ENCODE measurements at regions not wholly inside any gene's neighbourhood (a gene's known extent, or its start where the extent isn't known, plus 50 kb on each side); places are given as distances from the start of the nearest gene placed in this dataset.

DNA sequence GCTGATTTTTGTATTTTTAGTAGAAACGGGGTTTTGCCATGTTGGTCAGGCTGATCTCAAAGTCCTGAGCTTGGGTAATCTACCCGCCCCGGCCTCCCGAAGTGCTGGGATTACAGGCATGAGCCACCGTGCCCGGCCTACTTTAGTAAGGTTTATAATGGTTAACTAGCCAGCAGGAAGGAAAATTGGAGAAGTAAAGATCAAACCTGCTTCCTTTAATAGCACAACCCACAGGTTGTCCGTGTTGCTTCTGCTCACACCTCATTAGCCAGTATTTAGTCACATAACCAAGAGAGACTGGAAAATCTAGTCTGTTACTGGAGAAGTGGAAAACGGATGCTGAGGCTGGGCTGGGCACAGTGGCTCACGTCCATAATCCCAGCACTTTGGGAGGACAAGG is 51.9 kb upstream of the TBL1XR1 start:
- H3F3A ChIP-seq (ENCODE audit: control insufficient read depth, insufficient read depth) = no peaks in the 10 kb centered on the region
- peaks cover 29% of the 10 kb centered on the region for H3K4me1 ChIP-seq (ENCODE audit: control insufficient read depth, low read length)
- H3K9me2 ChIP-seq (replicated peaks; ENCODE audit: control insufficient read depth, low read length) = no peaks in the 10 kb centered on the region
- no peaks in the 10 kb centered on the region for H3K79me2 ChIP-seq (ENCODE audit: control insufficient read depth, low read length)
- no peaks in the 10 kb centered on the region for H3K36me3 ChIP-seq (ENCODE audit: control insufficient read depth, low read length)
- no peak for TF ChIP-seq EZH2phosphoT487 (IDR thresholded peaks at IDR 0.05; ENCODE audit: borderline replicate concordance, low read length)
- TF ChIP-seq, protein P1, sequence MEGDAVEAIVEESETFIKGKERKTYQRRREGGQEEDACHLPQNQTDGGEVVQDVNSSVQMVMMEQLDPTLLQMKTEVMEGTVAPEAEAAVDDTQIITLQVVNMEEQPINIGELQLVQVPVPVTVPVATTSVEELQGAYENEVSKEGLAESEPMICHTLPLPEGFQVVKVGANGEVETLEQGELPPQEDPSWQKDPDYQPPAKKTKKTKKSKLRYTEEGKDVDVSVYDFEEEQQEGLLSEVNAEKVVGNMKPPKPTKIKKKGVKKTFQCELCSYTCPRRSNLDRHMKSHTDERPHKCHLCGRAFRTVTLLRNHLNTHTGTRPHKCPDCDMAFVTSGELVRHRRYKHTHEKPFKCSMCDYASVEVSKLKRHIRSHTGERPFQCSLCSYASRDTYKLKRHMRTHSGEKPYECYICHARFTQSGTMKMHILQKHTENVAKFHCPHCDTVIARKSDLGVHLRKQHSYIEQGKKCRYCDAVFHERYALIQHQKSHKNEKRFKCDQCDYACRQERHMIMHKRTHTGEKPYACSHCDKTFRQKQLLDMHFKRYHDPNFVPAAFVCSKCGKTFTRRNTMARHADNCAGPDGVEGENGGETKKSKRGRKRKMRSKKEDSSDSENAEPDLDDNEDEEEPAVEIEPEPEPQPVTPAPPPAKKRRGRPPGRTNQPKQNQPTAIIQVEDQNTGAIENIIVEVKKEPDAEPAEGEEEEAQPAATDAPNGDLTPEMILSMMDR (IDR thresholded peaks at IDR 0.05; ENCODE audit: low read depth, low read length, poor library complexity, severe bottlenecking) = no peak
- H3K27me3 ChIP-seq (ENCODE audit: control insufficient read depth, low read length) = no peaks in the 10 kb centered on the region
- no peaks in the 10 kb centered on the region for H4K20me1 ChIP-seq (ENCODE audit: control insufficient read depth, insufficient read depth, low read depth, low read length)
- no peak overlapping the region for H3K27ac ChIP-seq (ENCODE audit: low read depth, low read length)
- no peak overlapping the region for H3K4me2 ChIP-seq (ENCODE audit: low read length)
- H3K4me3 ChIP-seq (ENCODE audit: low read length) = no peak overlapping the region
- H3K9me3 ChIP-seq (ENCODE audit: control insufficient read depth, insufficient read depth, low read length) = peaks cover 8% of the 10 kb centered on the region; the same call in 1 of the 2 replicates

DNA sequence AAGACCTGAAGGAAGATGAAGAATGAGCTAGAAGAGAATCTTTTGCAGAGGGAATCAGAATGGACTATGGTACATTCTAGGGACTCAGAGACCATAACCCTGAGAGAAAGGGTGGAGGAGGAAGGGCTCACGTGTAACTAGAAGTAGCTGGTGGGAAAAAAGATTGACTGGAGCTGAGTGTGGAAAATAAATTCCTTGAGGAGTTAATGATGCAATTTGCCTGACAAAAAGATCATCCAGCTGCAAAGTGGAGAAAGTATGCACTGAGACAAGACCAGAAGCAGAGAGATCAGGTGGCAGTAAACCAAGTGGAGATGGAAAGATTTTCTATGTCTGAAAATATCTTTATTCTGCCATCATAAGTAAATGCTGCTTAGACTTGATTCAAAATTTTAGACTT is 52.9 kb upstream of the TBL1XR1 start:
- TF ChIP-seq, protein P1 (IDR thresholded peaks at IDR 0.05; ENCODE audit: low read depth, low read length, poor library complexity, severe bottlenecking) = no peak
- no peak for TF ChIP-seq EZH2phosphoT487 (IDR thresholded peaks at IDR 0.05; ENCODE audit: borderline replicate concordance, low read length)
- Histone ChIP-seq H3K9me2 (replicated peaks; ENCODE audit: control insufficient read depth, low read length) (no peaks in the 10 kb centered on the region), H3K9me3 (ENCODE audit: control insufficient read depth, insufficient read depth, low read length) (peaks cover 8% of the 10 kb centered on the region; the same call in 1 of the 2 replicates)

DNA sequence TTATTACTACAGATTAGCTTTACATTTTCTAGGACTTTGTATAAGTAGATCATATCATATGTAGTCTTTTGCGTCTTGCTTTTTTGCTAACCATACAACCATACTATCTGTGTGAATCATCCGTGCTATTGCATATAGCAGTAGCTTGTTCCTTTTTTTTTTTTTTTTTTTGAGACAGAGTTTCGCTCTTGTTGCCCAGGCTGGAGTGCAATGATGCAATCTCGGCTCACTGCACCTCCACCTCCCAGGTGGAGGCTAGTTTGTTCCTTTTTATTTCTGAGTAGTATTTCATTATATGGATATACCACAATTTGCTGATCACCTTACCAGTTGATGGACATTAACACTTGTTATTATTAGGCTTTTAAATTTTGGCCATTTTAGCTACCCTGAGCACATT is 54.5 kb upstream of the TBL1XR1 start:
- H3K4me3 ChIP-seq (ENCODE audit: low read length) = no peak overlapping the region; the same call in 1 of the 2 replicates
- H3K79me2 ChIP-seq (ENCODE audit: control insufficient read depth, low read length) = no peaks in the 10 kb centered on the region
- peaks cover 24% of the 10 kb centered on the region for H3K4me1 ChIP-seq (ENCODE audit: control insufficient read depth, low read length)
- TF ChIP-seq, protein P1 (IDR thresholded peaks at IDR 0.05; ENCODE audit: low read depth, low read length, poor library complexity, severe bottlenecking) = no peak
- TF ChIP-seq EZH2phosphoT487 (IDR thresholded peaks at IDR 0.05; ENCODE audit: borderline replicate concordance, low read length) = no peak
- no peaks in the 10 kb centered on the region for H3K36me3 ChIP-seq (ENCODE audit: control insufficient read depth, low read length)
- H4K20me1 ChIP-seq (ENCODE audit: control insufficient read depth, insufficient read depth, low read depth, low read length) = no peaks in the 10 kb centered on the region
- peaks cover 8% of the 10 kb centered on the region; the same call in 1 of the 2 replicates for H3K9me3 ChIP-seq (ENCODE audit: control insufficient read depth, insufficient read depth, low read length)
- H3K27me3 ChIP-seq (ENCODE audit: control insufficient read depth, low read length) = no peaks in the 10 kb centered on the region
- no peaks in the 10 kb centered on the region for H3F3A ChIP-seq (ENCODE audit: control insufficient read depth, insufficient read depth)
- H3K4me2 ChIP-seq (ENCODE audit: low read length) = no peak overlapping the region
- H3K27ac ChIP-seq (ENCODE audit: low read depth, low read length) = no peak overlapping the region
- H3K9me2 ChIP-seq (replicated peaks; ENCODE audit: control insufficient read depth, low read length) = no peaks in the 10 kb centered on the region

More for the DNA sequence above, 52.9 kb upstream of the TBL1XR1 start:
- Histone ChIP-seq H3K27ac (ENCODE audit: low read depth, low read length) (no peak overlapping the region), H3K4me3 (ENCODE audit: low read length) (no peak overlapping the region), H3K79me2 (ENCODE audit: control insufficient read depth, low read length) (no peaks in the 10 kb centered on the region), H3K4me1 (ENCODE audit: control insufficient read depth, low read length) (peaks cover 29% of the 10 kb centered on the region), H3F3A (ENCODE audit: control insufficient read depth, insufficient read depth) (no peaks in the 10 kb centered on the region), H3K4me2 (ENCODE audit: low read length) (no peak overlapping the region), H3K27me3 (ENCODE audit: control insufficient read depth, low read length) (no peaks in the 10 kb centered on the region), H4K20me1 (ENCODE audit: control insufficient read depth, insufficient read depth, low read depth, low read length) (no peaks in the 10 kb centered on the region), H3K36me3 (ENCODE audit: control insufficient read depth, low read length) (no peaks in the 10 kb centered on the region)
